Neural cell (in vitro differentiated cells): ENCODE measurements at regions not wholly inside any gene's neighbourhood (a gene's known extent, or its start where the extent isn't known, plus 50 kb on each side); places are given as distances from the start of the nearest gene placed in this dataset.

Experiments used
- H2AFZ ChIP-seq: fragments of 200-600, 300-800 bp; sonication (generic), shearing (Covaris generic); 2 replicates; pipeline ENCODE4 v1.6.0; 2014; ENCODE audit warnings: low read depth, mild to moderate bottlenecking, antibody characterized with exemption, low read length, moderate library complexity
- H3F3A ChIP-seq: fragments of 200-600 bp; shearing (Covaris generic); 2 replicates; pipeline ENCODE4 v1.6.1; 2016; ENCODE audit warnings: mild to moderate bottlenecking, moderate library complexity, mixed read lengths, antibody characterized with exemption, low read length; ENCODE audit not compliant: insufficient read depth, poor library complexity, severe bottlenecking
- H3K27ac ChIP-seq: fragments of 200-600, 300-800 bp; sonication (generic), shearing (Covaris generic); 2 replicates; pipeline ENCODE4 v1.5.1; 2014; ENCODE audit warnings: mild to moderate bottlenecking, low read length, moderate library complexity
- H3K27me3 ChIP-seq: fragments of 300-800, 200-600 bp; sonication (generic), shearing (Covaris generic); 2 replicates; pipeline ENCODE4 v1.6.0; 2014; ENCODE audit warnings: mild to moderate bottlenecking, low read depth, low read length, moderate library complexity; ENCODE audit not compliant: insufficient read depth
- H3K36me3 ChIP-seq: fragments of 300-800, 200-600 bp; sonication (generic), shearing (Covaris generic); 2 replicates; pipeline ENCODE4 v1.5.1; 2014; ENCODE audit warnings: mild to moderate bottlenecking, antibody characterized with exemption, low read length, moderate library complexity; ENCODE audit not compliant: insufficient read depth
- H3K4me2 ChIP-seq: fragments of 300-800, 200-600 bp; sonication (generic), shearing (Covaris generic); 2 replicates; pipeline ENCODE4 v1.6.0; 2014; ENCODE audit warnings: mild to moderate bottlenecking, low read length
- H3K4me3 ChIP-seq: fragments of 300-800, 200-600 bp; sonication (generic), shearing (Covaris generic); 2 replicates; pipeline ENCODE4 v1.5.1; 2014; ENCODE audit warnings: mild to moderate bottlenecking, low read length, moderate library complexity
- H3K79me2 ChIP-seq: fragments of 200-600 bp; shearing (Covaris generic); replicated peaks from 2 replicates; pipeline ENCODE4 v1.6.0; 2014; ENCODE audit warnings: mild to moderate bottlenecking, low read length, moderate library complexity; ENCODE audit not compliant: insufficient read depth
- H3K9ac ChIP-seq: fragments of 300-800, 200-600 bp; sonication (generic), shearing (Covaris generic); 2 replicates; pipeline ENCODE4 v1.6.1; 2016; ENCODE audit warnings: mild to moderate bottlenecking, low read length, mixed read lengths
- H3K9me2 ChIP-seq: fragments of 200-600 bp; shearing (Covaris generic); 2 replicates; pipeline ENCODE4 v1.6.1; 2016; ENCODE audit warnings: mild to moderate bottlenecking, low read length, mixed read lengths; ENCODE audit not compliant: insufficient read depth
- H3K9me3 ChIP-seq: fragments of 200-600, 300-800 bp; sonication (generic), shearing (Covaris generic); 2 replicates; pipeline ENCODE4 v1.6.1; 2016; ENCODE audit warnings: mild to moderate bottlenecking, mixed run types, low read length, moderate library complexity, mixed read lengths
- H4K20me1 ChIP-seq: fragments of 200-600 bp; shearing (Covaris generic); 2 replicates; pipeline ENCODE4 v1.6.1; 2016; ENCODE audit warnings: mild to moderate bottlenecking, mixed run types; ENCODE audit not compliant: insufficient read depth
- EP300 ChIP-seq: fragments of 450-650 bp; conservative IDR thresholded peaks from 2 replicates; pipeline ENCODE4 v1.6.1; 2014; ENCODE audit warnings: antibody characterized with exemption, mild to moderate bottlenecking, moderate library complexity; ENCODE audit not compliant: poor library complexity, severe bottlenecking
- EZH2 ChIP-seq: fragments of 200-600, 300-800 bp; shearing (Covaris generic), sonication (generic); IDR thresholded peaks from 2 replicates; pipeline ENCODE4 v1.6.1; 2014; ENCODE audit warnings: antibody characterized with exemption, low read length, borderline replicate concordance, mild to moderate bottlenecking; ENCODE audit not compliant: insufficient read depth, poor library complexity, severe bottlenecking
- MXI1 ChIP-seq: fragments of 450-650 bp; conservative IDR thresholded peaks from 2 replicates; pipeline ENCODE4 v1.6.1; 2014; ENCODE audit warnings: antibody characterized with exemption, mild to moderate bottlenecking; ENCODE audit not compliant: poor library complexity, severe bottlenecking
- POLR2AphosphoS5 ChIP-seq: IDR thresholded peaks from 2 replicates; pipeline ENCODE4 v1.6.1; 2012
- RAD21 ChIP-seq: fragments of 450-650 bp; conservative IDR thresholded peaks from 2 replicates; pipeline ENCODE4 v1.6.1; 2014; ENCODE audit warnings: antibody characterized with exemption, mild to moderate bottlenecking, moderate library complexity
- SMC3 ChIP-seq: fragments of 450-650 bp; conservative IDR thresholded peaks from 2 replicates; pipeline ENCODE4 v1.6.1; 2014; ENCODE audit warnings: antibody characterized with exemption, mild to moderate bottlenecking, moderate library complexity; ENCODE audit not compliant: poor library complexity
- TAF1 ChIP-seq: IDR thresholded peaks from 2 replicates; pipeline ENCODE4 v1.6.1; 2012; ENCODE audit warnings: low read depth
- TF ChIP-seq, protein P1 (sequence below): IDR thresholded peaks from 2 replicates; pipeline ENCODE4 v1.6.1; 2012; ENCODE audit warnings: borderline replicate concordance
- TF ChIP-seq, protein P2 (sequence below): fragments of 450-650 bp; IDR thresholded peaks from 2 replicates; pipeline ENCODE4 v1.5.1; 2014; ENCODE audit warnings: antibody characterized with exemption, mild to moderate bottlenecking, moderate library complexity; ENCODE audit not compliant: poor library complexity, severe bottlenecking

DNA sequence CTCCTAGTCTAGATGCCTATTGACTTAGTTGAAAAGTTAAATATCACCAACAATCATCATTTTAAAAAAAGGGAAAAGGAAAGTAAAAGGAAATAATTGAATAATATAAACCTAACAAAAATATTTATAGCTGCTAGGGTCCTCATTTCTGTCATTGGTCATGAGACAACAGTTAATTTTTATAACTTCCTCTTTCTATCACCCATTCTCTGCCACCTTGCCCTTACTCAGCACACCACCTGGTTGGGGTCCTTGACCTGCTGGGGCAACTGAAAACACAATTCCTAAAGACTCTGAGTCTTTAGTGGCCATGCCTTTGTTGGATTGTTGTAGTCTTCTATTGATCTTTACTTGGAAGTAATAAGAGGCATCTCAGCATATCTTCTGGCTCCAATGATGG is 179.5 kb upstream of the MAST4 start:
- H3K4me3 ChIP-seq: no peak overlapping the region
- H3K36me3 ChIP-seq: no peaks in the 10 kb centered on the region
- no peaks in the 10 kb centered on the region for H3K79me2 ChIP-seq
- no peaks in the 10 kb centered on the region for H3F3A ChIP-seq
- no peak overlapping the region for H3K4me2 ChIP-seq
- H2AFZ ChIP-seq: no peak overlapping the region
- H3K9ac ChIP-seq: no peak overlapping the region
- no peaks in the 10 kb centered on the region for H3K9me2 ChIP-seq
- H3K27ac ChIP-seq: no peak overlapping the region
- H3K27me3 ChIP-seq: no peaks in the 10 kb centered on the region
- no peaks in the 10 kb centered on the region for H4K20me1 ChIP-seq
- TF ChIP-seq SMC3 (no peak), MXI1 (no peak), EZH2 (no peak), TAF1 (no peak), RAD21 (no peak), POLR2AphosphoS5 (no peak), EP300 (no peak)
- TF ChIP-seq, protein P1, sequence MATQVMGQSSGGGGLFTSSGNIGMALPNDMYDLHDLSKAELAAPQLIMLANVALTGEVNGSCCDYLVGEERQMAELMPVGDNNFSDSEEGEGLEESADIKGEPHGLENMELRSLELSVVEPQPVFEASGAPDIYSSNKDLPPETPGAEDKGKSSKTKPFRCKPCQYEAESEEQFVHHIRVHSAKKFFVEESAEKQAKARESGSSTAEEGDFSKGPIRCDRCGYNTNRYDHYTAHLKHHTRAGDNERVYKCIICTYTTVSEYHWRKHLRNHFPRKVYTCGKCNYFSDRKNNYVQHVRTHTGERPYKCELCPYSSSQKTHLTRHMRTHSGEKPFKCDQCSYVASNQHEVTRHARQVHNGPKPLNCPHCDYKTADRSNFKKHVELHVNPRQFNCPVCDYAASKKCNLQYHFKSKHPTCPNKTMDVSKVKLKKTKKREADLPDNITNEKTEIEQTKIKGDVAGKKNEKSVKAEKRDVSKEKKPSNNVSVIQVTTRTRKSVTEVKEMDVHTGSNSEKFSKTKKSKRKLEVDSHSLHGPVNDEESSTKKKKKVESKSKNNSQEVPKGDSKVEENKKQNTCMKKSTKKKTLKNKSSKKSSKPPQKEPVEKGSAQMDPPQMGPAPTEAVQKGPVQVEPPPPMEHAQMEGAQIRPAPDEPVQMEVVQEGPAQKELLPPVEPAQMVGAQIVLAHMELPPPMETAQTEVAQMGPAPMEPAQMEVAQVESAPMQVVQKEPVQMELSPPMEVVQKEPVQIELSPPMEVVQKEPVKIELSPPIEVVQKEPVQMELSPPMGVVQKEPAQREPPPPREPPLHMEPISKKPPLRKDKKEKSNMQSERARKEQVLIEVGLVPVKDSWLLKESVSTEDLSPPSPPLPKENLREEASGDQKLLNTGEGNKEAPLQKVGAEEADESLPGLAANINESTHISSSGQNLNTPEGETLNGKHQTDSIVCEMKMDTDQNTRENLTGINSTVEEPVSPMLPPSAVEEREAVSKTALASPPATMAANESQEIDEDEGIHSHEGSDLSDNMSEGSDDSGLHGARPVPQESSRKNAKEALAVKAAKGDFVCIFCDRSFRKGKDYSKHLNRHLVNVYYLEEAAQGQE: no peak
- TF ChIP-seq, protein P2, sequence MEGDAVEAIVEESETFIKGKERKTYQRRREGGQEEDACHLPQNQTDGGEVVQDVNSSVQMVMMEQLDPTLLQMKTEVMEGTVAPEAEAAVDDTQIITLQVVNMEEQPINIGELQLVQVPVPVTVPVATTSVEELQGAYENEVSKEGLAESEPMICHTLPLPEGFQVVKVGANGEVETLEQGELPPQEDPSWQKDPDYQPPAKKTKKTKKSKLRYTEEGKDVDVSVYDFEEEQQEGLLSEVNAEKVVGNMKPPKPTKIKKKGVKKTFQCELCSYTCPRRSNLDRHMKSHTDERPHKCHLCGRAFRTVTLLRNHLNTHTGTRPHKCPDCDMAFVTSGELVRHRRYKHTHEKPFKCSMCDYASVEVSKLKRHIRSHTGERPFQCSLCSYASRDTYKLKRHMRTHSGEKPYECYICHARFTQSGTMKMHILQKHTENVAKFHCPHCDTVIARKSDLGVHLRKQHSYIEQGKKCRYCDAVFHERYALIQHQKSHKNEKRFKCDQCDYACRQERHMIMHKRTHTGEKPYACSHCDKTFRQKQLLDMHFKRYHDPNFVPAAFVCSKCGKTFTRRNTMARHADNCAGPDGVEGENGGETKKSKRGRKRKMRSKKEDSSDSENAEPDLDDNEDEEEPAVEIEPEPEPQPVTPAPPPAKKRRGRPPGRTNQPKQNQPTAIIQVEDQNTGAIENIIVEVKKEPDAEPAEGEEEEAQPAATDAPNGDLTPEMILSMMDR: no peak
- no peaks in the 10 kb centered on the region for H3K9me3 ChIP-seq

DNA sequence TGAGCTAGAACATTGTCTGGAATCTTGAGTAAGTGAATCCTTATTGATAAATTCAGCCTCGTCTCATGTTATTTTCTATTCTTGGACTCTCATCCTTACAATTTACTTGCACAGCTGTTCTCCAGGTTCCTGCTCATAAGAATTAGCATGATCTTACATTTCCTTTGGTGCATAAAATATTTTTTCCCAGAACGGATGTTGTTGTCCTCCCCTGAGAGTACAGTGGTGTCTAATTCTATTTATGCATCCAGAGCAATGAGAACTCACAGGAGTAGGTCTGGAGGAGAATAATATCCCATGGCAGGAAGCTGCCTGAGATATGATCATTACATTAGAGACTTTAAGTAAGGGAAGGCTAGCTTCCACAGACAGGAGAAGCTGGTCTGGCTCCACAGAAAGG is 178.4 kb upstream of the MAST4 start:
- H4K20me1 ChIP-seq: no peaks in the 10 kb centered on the region
- no peak overlapping the region for H3K27ac ChIP-seq
- no peak overlapping the region for H3K4me2 ChIP-seq

More for the DNA sequence above, 178.4 kb upstream of the MAST4 start:
- H3K9me2 ChIP-seq: no peaks in the 10 kb centered on the region
- no peak overlapping the region for H3K9ac ChIP-seq
- no peaks in the 10 kb centered on the region for H3F3A ChIP-seq
- no peaks in the 10 kb centered on the region for H3K36me3 ChIP-seq
- H2AFZ ChIP-seq: no peak overlapping the region
- H3K9me3 ChIP-seq: no peaks in the 10 kb centered on the region
- H3K4me3 ChIP-seq: no peak overlapping the region
- no peaks in the 10 kb centered on the region for H3K79me2 ChIP-seq
- no peaks in the 10 kb centered on the region for H3K27me3 ChIP-seq
- TF ChIP-seq RAD21 (no peak), POLR2AphosphoS5 (no peak), TAF1 (no peak), MXI1 (no peak)
- TF ChIP-seq, protein P1: no peak
- TF ChIP-seq, protein P2: no peak
